GM23338 (cell line): ENCODE measurements at regions not wholly inside any gene's neighbourhood (a gene's known extent, or its start where the extent isn't known, plus 50 kb on each side); places are given as distances from the start of the nearest gene placed in this dataset.

Experiments
- ATAC-seq: fragments of 200-7000 bp; cut with Tn5 transposase; 3 replicates; pipeline ENCODE4 v1.9.1; 2020
- DNase-seq: peaks from one replicate; pipeline ENCODE4 v3.0.0-alpha.2; 2015; ENCODE audit warnings: low spot score
- H2AFZ ChIP-seq: fragments of 200-600 bp; sonication (generic); 2 replicates; pipeline ENCODE4 v1.8.0; 2016; ENCODE audit warnings: antibody characterized with exemption, mild to moderate bottlenecking, moderate library complexity
- H3F3A ChIP-seq: fragments of 200-600 bp; sonication (generic); replicated peaks from 2 replicates; pipeline ENCODE4 v1.8.0; 2017; ENCODE audit warnings: antibody characterized with exemption, mixed run types, low read depth
- H3K27ac ChIP-seq: fragments of 200-600 bp; sonication (generic); 2 replicates; pipeline ENCODE4 v1.6.1; 2016; ENCODE audit warnings: low read depth
- H3K27me3 ChIP-seq: fragments of 200-600 bp; sonication (generic); 2 replicates; pipeline ENCODE4 v1.8.0; 2016; ENCODE audit warnings: mild to moderate bottlenecking, mixed run types, moderate library complexity; ENCODE audit not compliant: insufficient read depth
- H3K36me3 ChIP-seq: fragments of 200-600 bp; sonication (generic); 2 replicates; pipeline ENCODE4 v1.8.0; 2016; ENCODE audit warnings: mild to moderate bottlenecking; ENCODE audit not compliant: insufficient read depth
- H3K4me1 ChIP-seq: fragments of 200-600 bp; sonication (generic); 2 replicates; pipeline ENCODE4 v1.8.0; 2016; ENCODE audit warnings: mild to moderate bottlenecking, moderate library complexity; ENCODE audit not compliant: insufficient read depth
- H3K4me2 ChIP-seq: fragments of 200-600 bp; sonication (generic); 2 replicates; pipeline ENCODE4 v1.7.1; 2017; ENCODE audit warnings: mixed run types
- H3K4me3 ChIP-seq: fragments of 200-600 bp; sonication (generic); 2 replicates; pipeline ENCODE4 v1.6.1; 2016; ENCODE audit warnings: mixed run types
- H3K79me2 ChIP-seq: fragments of 200-600 bp; sonication (generic); replicated peaks from 2 replicates; pipeline ENCODE4 v1.8.0; 2017; ENCODE audit warnings: mild to moderate bottlenecking; ENCODE audit not compliant: insufficient read depth
- H3K9me2 ChIP-seq: fragments of 200-600 bp; sonication (generic); 2 replicates; pipeline ENCODE4 v1.8.0; 2017; ENCODE audit not compliant: insufficient read depth
- H4K20me1 ChIP-seq: fragments of 200-600 bp; sonication (generic); replicated peaks from 2 replicates; pipeline ENCODE4 v1.8.0; 2017; ENCODE audit warnings: mild to moderate bottlenecking; ENCODE audit not compliant: insufficient read depth
- H3K27ac Mint-ChIP-seq: 2 replicates; pipeline ENCODE4 v1.8.0; 2020; ENCODE audit warnings: inconsistent platforms, mild to moderate bottlenecking, moderate library complexity, mixed read lengths
- H3K27me3 Mint-ChIP-seq: 3 replicates; pipeline ENCODE4 v1.8.0; 2022; ENCODE audit warnings: low read depth, mild to moderate bottlenecking, moderate library complexity, mixed read lengths, inconsistent platforms; ENCODE audit not compliant: insufficient read depth, poor library complexity
- H3K36me3 Mint-ChIP-seq: 3 replicates; pipeline ENCODE4 v1.8.0; 2021; ENCODE audit warnings: low read depth, mild to moderate bottlenecking, inconsistent platforms, moderate library complexity, mixed read lengths
- H3K4me1 Mint-ChIP-seq: 3 replicates; pipeline ENCODE4 v1.8.0; 2020; ENCODE audit warnings: mild to moderate bottlenecking, inconsistent platforms, mixed read lengths
- H3K4me3 Mint-ChIP-seq: 3 replicates; pipeline ENCODE4 v1.8.0; 2021; ENCODE audit warnings: moderate library complexity, mild to moderate bottlenecking, inconsistent platforms, mixed read lengths
- H3K9me3 Mint-ChIP-seq: 3 replicates; pipeline ENCODE4 v1.8.0; 2020; ENCODE audit warnings: moderate library complexity, mild to moderate bottlenecking, inconsistent platforms, mixed read lengths
- CREB1 ChIP-seq: fragments of 250-450 bp; sonication (Bioruptor Pico); IDR thresholded peaks from 2 replicates; pipeline ENCODE4 v1.5.0; 2020; ENCODE audit warnings: low read depth, mild to moderate bottlenecking, moderate library complexity
- CTCF ChIP-seq, 2 experiments: fragments of 200-600 bp in 1 of 2; sonication (generic) in 1 of 2; conservative IDR thresholded peaks; 2 replicates each; pipeline versions ENCODE4 v1.5.1 to v1.6.1; 2016 to 2017; ENCODE audit warnings: antibody characterized with exemption in 2 of 2, low read depth in 2 of 2, mild to moderate bottlenecking in 2 of 2, moderate library complexity in 1 of 2
- ETS1 ChIP-seq: IDR thresholded peaks from 2 replicates; pipeline ENCODE4 v1.6.1; 2016; ENCODE audit warnings: antibody characterized with exemption
- EZH2 ChIP-seq: fragments of 200-600 bp; sonication (generic); IDR thresholded peaks from one replicate; pipeline ENCODE4 v1.8.0; 2017; ENCODE audit warnings: antibody characterized with exemption, mild to moderate bottlenecking, low read depth; ENCODE audit not compliant: unreplicated experiment
- EZH2phosphoT487 ChIP-seq: fragments of 200-600 bp; sonication (generic); IDR thresholded peaks from one replicate; pipeline ENCODE4 v1.8.1; 2018; ENCODE audit warnings: antibody characterized with exemption; ENCODE audit not compliant: unreplicated experiment
- JUNB ChIP-seq: IDR thresholded peaks from one replicate; pipeline ENCODE4 v1.6.1; 2016; ENCODE audit warnings: antibody characterized with exemption; ENCODE audit not compliant: unreplicated experiment
- NANOG ChIP-seq: IDR thresholded peaks from 2 replicates; pipeline ENCODE4 v1.6.1; 2016; ENCODE audit warnings: antibody characterized with exemption, borderline replicate concordance
- POLR2AphosphoS5 ChIP-seq: IDR thresholded peaks from 2 replicates; pipeline ENCODE4 v1.6.1; 2016; ENCODE audit warnings: antibody characterized with exemption, low read depth
- REST ChIP-seq: IDR thresholded peaks from one replicate; pipeline ENCODE4 v1.6.1; 2018; ENCODE audit warnings: antibody characterized with exemption; ENCODE audit not compliant: unreplicated experiment
- STAT1 ChIP-seq: IDR thresholded peaks from one replicate; pipeline ENCODE4 v1.6.1; 2016; ENCODE audit warnings: antibody characterized with exemption; ENCODE audit not compliant: unreplicated experiment
- ZNF114 ChIP-seq: fragments of 250-450 bp; sonication (Bioruptor Pico); IDR thresholded peaks from 2 replicates; pipeline ENCODE4 v1.5.0; 2020; ENCODE audit warnings: mild to moderate bottlenecking, moderate library complexity
- ZNF331 ChIP-seq: fragments of 250-450 bp; sonication (Bioruptor Pico); IDR thresholded peaks from 2 replicates; pipeline ENCODE4 v1.5.0; 2020; ENCODE audit warnings: low read depth, mild to moderate bottlenecking, moderate library complexity
- TF ChIP-seq, protein P1 (sequence below): fragments of 250-450 bp; sonication (Bioruptor Pico); IDR thresholded peaks from 2 replicates; pipeline ENCODE4 v1.5.0; 2020; ENCODE audit warnings: mild to moderate bottlenecking, moderate library complexity

- TF ChIP-seq STAT1 (no peak), CREB1 (CRISPR knock-in tag) (no peak), EZH2phosphoT487 (no peak), ZNF331 (CRISPR knock-in tag) (no peak), ETS1 (no peak), JUNB (no peak), ZNF114 (CRISPR knock-in tag) (no peak), NANOG (no peak), EZH2 (no peak), CTCF (conservative IDR thresholded peaks at IDR 0.05; ENCODE audit: low read depth in 2 of 2) (no peak), POLR2AphosphoS5 (no peak), REST (no peak)
- TF ChIP-seq, protein P1, sequence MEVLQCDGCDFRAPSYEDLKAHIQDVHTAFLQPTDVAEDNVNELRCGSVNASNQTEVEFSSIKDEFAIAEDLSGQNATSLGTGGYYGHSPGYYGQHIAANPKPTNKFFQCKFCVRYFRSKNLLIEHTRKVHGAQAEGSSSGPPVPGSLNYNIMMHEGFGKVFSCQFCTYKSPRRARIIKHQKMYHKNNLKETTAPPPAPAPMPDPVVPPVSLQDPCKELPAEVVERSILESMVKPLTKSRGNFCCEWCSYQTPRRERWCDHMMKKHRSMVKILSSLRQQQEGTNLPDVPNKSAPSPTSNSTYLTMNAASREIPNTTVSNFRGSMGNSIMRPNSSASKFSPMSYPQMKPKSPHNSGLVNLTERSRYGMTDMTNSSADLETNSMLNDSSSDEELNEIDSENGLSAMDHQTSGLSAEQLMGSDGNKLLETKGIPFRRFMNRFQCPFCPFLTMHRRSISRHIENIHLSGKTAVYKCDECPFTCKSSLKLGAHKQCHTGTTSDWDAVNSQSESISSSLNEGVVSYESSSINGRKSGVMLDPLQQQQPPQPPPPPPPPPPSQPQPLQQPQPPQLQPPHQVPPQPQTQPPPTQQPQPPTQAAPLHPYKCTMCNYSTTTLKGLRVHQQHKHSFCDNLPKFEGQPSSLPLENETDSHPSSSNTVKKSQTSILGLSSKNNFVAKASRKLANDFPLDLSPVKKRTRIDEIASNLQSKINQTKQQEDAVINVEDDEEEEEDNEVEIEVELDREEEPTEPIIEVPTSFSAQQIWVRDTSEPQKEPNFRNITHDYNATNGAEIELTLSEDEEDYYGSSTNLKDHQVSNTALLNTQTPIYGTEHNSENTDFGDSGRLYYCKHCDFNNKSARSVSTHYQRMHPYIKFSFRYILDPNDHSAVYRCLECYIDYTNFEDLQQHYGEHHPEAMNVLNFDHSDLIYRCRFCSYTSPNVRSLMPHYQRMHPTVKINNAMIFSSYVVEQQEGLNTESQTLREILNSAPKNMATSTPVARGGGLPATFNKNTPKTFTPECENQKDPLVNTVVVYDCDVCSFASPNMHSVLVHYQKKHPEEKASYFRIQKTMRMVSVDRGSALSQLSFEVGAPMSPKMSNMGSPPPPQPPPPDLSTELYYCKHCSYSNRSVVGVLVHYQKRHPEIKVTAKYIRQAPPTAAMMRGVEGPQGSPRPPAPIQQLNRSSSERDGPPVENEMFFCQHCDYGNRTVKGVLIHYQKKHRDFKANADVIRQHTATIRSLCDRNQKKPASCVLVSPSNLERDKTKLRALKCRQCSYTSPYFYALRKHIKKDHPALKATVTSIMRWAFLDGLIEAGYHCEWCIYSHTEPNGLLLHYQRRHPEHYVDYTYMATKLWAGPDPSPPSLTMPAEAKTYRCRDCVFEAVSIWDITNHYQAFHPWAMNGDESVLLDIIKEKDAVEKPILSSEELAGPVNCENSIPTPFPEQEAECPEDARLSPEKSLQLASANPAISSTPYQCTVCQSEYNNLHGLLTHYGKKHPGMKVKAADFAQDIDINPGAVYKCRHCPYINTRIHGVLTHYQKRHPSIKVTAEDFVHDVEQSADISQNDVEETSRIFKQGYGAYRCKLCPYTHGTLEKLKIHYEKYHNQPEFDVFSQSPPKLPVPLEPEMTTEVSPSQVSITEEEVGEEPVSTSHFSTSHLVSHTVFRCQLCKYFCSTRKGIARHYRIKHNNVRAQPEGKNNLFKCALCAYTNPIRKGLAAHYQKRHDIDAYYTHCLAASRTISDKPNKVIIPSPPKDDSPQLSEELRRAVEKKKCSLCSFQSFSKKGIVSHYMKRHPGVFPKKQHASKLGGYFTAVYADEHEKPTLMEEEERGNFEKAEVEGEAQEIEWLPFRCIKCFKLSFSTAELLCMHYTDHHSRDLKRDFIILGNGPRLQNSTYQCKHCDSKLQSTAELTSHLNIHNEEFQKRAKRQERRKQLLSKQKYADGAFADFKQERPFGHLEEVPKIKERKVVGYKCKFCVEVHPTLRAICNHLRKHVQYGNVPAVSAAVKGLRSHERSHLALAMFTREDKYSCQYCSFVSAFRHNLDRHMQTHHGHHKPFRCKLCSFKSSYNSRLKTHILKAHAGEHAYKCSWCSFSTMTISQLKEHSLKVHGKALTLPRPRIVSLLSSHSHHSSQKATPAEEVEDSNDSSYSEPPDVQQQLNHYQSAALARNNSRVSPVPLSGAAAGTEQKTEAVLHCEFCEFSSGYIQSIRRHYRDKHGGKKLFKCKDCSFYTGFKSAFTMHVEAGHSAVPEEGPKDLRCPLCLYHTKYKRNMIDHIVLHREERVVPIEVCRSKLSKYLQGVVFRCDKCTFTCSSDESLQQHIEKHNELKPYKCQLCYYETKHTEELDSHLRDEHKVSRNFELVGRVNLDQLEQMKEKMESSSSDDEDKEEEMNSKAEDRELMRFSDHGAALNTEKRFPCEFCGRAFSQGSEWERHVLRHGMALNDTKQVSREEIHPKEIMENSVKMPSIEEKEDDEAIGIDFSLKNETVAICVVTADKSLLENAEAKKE (CRISPR knock-in tag), result no peak
- Histone ChIP-seq H3K27me3 (no peaks in the 10 kb centered on the region), H3K79me2 (no peaks in the 10 kb centered on the region), H3K36me3 (no peaks in the 10 kb centered on the region), H4K20me1 (no peaks in the 10 kb centered on the region), H3K4me1 (no peaks in the 10 kb centered on the region), H3K4me2 (no peak overlapping the region), H3K9me2 (no peaks in the 10 kb centered on the region), H2AFZ (no peak overlapping the region), H3K4me3 (no peak overlapping the region), H3F3A (no peaks in the 10 kb centered on the region), H3K27ac (no peak overlapping the region)
- Mint-ChIP-seq H3K9me3 (no peaks in the 10 kb centered on the region), H3K27me3 (no peaks in the 10 kb centered on the region), H3K27ac (no peak overlapping the region), H3K4me3 (no peak overlapping the region), H3K36me3 (no peaks in the 10 kb centered on the region; the same call in 2 of the 3 replicates), H3K4me1 (no peaks in the 10 kb centered on the region; the same call in 1 of the 3 replicates)
- no peak for ATAC-seq
- DNase-seq, result no peak
These were observed 213.5 kb upstream of the PTGFR start for GRCh38 chr1:78277253-78277652.
